PC-9 (cell line): ENCODE measurements at regions not wholly inside any gene's neighbourhood (a gene's known extent, or its start where the extent isn't known, plus 50 kb on each side); places are given as distances from the start of the nearest gene placed in this dataset.

Experiments used
- EZH2 ChIP-seq: fragments of 200-600 bp; sonication (generic); IDR thresholded peaks from 2 replicates; pipeline ENCODE4 v1.8.0; 2017; ENCODE audit warnings: antibody characterized with exemption, low read depth
- TF ChIP-seq, protein P1 (sequence below): fragments of 200-600 bp; sonication (generic); conservative IDR thresholded peaks from 2 replicates; pipeline ENCODE4 v1.6.1; 2017; ENCODE audit warnings: mixed run types, antibody characterized with exemption, mild to moderate bottlenecking, moderate library complexity

DNA sequence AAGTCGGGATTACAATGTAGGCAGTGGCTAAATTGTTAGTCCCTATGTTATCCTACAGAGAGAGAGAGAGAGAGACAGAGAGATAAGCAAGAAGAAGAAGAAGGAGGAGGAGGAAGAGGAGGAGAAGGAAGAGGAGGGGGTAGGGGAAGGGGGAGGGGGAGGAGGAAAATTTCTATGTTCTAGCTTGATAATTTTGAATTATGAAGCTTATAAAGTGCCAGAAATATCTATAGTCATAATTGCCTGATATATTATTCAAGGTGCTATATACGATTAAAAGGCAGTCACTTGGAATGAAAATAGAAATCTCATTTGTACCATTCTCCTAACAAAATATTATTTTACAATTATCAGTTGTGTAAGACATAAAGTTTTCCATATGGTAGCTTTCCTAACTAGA lies 122.4 kb upstream of the PRR32 start:
- TF ChIP-seq, protein P1, sequence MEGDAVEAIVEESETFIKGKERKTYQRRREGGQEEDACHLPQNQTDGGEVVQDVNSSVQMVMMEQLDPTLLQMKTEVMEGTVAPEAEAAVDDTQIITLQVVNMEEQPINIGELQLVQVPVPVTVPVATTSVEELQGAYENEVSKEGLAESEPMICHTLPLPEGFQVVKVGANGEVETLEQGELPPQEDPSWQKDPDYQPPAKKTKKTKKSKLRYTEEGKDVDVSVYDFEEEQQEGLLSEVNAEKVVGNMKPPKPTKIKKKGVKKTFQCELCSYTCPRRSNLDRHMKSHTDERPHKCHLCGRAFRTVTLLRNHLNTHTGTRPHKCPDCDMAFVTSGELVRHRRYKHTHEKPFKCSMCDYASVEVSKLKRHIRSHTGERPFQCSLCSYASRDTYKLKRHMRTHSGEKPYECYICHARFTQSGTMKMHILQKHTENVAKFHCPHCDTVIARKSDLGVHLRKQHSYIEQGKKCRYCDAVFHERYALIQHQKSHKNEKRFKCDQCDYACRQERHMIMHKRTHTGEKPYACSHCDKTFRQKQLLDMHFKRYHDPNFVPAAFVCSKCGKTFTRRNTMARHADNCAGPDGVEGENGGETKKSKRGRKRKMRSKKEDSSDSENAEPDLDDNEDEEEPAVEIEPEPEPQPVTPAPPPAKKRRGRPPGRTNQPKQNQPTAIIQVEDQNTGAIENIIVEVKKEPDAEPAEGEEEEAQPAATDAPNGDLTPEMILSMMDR = no peak
- no peak for TF ChIP-seq EZH2
